ENCODE measurements at regions not wholly inside any gene's neighbourhood (a gene's known extent, or its start where the extent isn't known, plus 50 kb on each side); places are given as distances from the start of the nearest gene placed in this dataset.

GRCh38 chr9:78676623-78677022 is 379.7 kb downstream of the PSAT1 start:
- DNase-seq (ENCODE audit: low read depth): no peak
- no peak overlapping the region for H3K4me3 ChIP-seq (ENCODE audit: low read depth, low read length)
- TF ChIP-seq, protein P1, sequence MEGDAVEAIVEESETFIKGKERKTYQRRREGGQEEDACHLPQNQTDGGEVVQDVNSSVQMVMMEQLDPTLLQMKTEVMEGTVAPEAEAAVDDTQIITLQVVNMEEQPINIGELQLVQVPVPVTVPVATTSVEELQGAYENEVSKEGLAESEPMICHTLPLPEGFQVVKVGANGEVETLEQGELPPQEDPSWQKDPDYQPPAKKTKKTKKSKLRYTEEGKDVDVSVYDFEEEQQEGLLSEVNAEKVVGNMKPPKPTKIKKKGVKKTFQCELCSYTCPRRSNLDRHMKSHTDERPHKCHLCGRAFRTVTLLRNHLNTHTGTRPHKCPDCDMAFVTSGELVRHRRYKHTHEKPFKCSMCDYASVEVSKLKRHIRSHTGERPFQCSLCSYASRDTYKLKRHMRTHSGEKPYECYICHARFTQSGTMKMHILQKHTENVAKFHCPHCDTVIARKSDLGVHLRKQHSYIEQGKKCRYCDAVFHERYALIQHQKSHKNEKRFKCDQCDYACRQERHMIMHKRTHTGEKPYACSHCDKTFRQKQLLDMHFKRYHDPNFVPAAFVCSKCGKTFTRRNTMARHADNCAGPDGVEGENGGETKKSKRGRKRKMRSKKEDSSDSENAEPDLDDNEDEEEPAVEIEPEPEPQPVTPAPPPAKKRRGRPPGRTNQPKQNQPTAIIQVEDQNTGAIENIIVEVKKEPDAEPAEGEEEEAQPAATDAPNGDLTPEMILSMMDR (conservative IDR thresholded peaks at IDR 0.05; ENCODE audit: low read depth, low read length): no peak

DNA sequence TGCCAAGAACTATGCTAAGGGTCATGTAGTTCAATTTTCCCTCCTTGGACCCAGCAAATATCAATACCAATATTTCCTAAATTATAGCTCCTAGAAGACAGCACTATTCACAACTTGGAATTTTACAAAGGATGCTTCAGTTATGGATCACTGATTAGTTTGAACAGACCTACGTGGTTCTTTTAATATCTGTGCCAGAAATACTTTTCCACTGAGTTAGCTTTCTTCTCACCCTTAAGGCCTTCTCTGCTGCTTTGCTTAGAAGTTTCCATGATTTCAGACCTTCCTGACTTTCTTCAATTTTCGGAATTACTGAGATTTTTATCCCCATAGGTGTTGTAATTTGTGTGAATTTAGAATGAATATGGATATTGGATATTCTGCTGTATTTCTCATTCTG is 380.4 kb downstream of the PSAT1 start:
- peak; percentile 72 for DNase-seq (ENCODE audit: low read depth)
- TF ChIP-seq, protein P1 (conservative IDR thresholded peaks at IDR 0.05; ENCODE audit: low read depth, low read length): no peak
- no peak overlapping the region for H3K4me3 ChIP-seq (ENCODE audit: low read depth, low read length)

DNA sequence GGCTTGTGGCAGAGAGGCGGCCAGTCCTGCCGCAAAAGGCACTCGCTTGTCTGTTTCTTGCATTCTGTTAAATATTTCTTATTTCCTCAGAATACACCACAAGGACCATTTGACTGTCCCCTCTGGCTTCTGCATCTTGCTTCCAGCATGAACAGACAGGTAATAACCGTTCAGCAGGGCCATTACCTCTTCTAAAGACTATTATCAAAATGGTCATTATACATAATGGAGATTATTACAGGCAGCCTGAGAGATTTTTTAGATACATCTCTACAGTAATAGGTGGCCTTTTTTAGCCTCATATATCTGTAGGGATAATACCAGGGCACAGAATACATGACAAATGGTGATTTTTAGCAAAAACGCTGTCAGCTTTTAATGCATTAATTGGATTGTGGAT is 382.0 kb downstream of the PSAT1 start:
- TF ChIP-seq, protein P1 (conservative IDR thresholded peaks at IDR 0.05; ENCODE audit: low read depth, low read length): no peak
- no peak for DNase-seq (ENCODE audit: low read depth)
- no peak overlapping the region for H3K4me3 ChIP-seq (ENCODE audit: low read depth, low read length)

GRCh38 chr9:78680196-78680595 is 383.3 kb downstream of the PSAT1 start:
- no peak overlapping the region for H3K4me3 ChIP-seq (ENCODE audit: low read depth, low read length)
- TF ChIP-seq, protein P1 (conservative IDR thresholded peaks at IDR 0.05; ENCODE audit: low read depth, low read length): no peak
- DNase-seq (ENCODE audit: low read depth): no peak

DNA sequence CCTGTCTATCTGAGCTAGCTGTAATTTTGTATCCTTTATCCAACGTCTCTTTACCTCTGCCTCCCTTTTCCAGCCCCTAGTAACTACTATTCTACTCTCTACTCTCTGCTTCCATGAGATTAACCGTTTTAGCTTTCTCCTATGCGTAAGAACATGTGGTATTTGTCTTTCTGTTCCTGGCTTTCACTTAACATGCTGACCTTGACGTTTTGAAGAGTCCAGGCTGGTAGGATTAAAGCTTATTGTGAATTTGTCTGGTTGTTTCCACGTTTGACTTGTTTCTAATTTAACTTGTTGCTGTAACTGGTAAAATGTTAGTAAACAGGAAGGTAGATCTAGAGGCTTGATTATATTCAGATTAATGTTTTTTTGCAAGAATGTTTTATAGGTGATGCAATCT is 385.3 kb downstream of the PSAT1 start:
- DNase-seq (ENCODE audit: low read depth): no peak
- no peak overlapping the region for H3K4me3 ChIP-seq (ENCODE audit: low read depth, low read length)
- TF ChIP-seq, protein P1 (conservative IDR thresholded peaks at IDR 0.05; ENCODE audit: low read depth, low read length): no peak

- H3K4me3 ChIP-seq (ENCODE audit: low read depth, low read length): no peak overlapping the region
- no peak for DNase-seq (ENCODE audit: low read depth)
- TF ChIP-seq, protein P1 (conservative IDR thresholded peaks at IDR 0.05; ENCODE audit: low read depth, low read length): no peak
These were observed 388.5 kb downstream of the PSAT1 start for GRCh38 chr9:78685471-78685870.

DNA sequence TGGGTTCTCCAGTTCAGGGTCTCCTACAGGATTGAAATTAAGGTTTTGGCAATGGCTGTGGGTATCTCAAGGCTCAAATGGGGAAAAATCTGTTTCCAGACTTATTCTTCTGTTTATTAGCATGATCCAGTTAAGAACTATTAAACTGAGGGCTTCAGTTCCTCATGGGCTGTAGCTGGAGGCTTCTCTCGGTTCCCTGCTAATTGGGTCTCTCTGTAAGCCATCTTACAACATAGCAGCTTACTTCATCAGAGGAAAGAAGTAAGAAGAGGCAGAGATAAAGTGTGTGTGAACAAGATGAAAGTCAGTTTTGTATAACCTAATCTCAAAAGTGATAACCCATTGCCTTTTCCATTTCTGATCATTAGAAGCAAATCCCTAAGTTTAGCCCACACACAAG is 391.9 kb downstream of the PSAT1 start:
- no peak overlapping the region for H3K4me3 ChIP-seq (ENCODE audit: low read depth, low read length)
- TF ChIP-seq, protein P1 (conservative IDR thresholded peaks at IDR 0.05; ENCODE audit: low read depth, low read length): no peak
- DNase-seq (ENCODE audit: low read depth): no peak
